PC-3 (cell line): ENCODE measurements at regions not wholly inside any gene's neighbourhood (a gene's known extent, or its start where the extent isn't known, plus 50 kb on each side); places are given as distances from the start of the nearest gene placed in this dataset.

Source experiments
- ATAC-seq: fragments of 200-7000 bp; cut with Tn5 transposase; 2 replicates; pipeline ENCODE4 v1.9.1; 2020; ENCODE audit warnings: mild to moderate bottlenecking, moderate library complexity
- BruUV-seq: library from RNA; stranded (reverse); fragments of 400-500 nt; replicated peaks from 2 replicates; lab custom pipeline; 2021; lab: Mats Ljungman, UMichigan
- CTCF ChIA-PET: fragments of 300-600 bp; sonication (Branson Sonifier 250); formaldehyde crosslinking; loops from one replicate; lab custom pipeline; 2022; ENCODE audit warnings: antibody characterized with exemption; lab: Charles Lee
- POLR2A ChIA-PET: fragments of 300-600 bp; sonication (Branson Sonifier 250); formaldehyde crosslinking; loops from one replicate; lab custom pipeline; 2022; ENCODE audit warnings: antibody characterized with exemption; ENCODE audit not compliant: unreplicated experiment; lab: Charles Lee
- DNase-seq: peaks from one replicate; pipeline ENCODE4 v3.0.0-alpha.2; 2015
- H2AFZ ChIP-seq: fragments of 300-600 bp; sonication (generic); 2 replicates; pipeline ENCODE4 v1.6.0; 2016; ENCODE audit warnings: antibody characterized with exemption, low read length
- H3F3A ChIP-seq: fragments of 300-600 bp; sonication (generic); one replicate; pipeline ENCODE4 v1.6.0; 2017; ENCODE audit warnings: antibody characterized with exemption, low read length, control low read depth, mild to moderate bottlenecking; ENCODE audit not compliant: unreplicated experiment
- H3K27ac ChIP-seq: fragments of 300-600 bp; sonication (generic); 2 replicates; pipeline ENCODE4 v1.5.1; 2016; ENCODE audit warnings: mild to moderate bottlenecking, low read length
- H3K27me3 ChIP-seq: fragments of 300-600 bp; sonication (generic); 2 replicates; pipeline ENCODE4 v1.6.1; 2016; ENCODE audit warnings: low read length, mixed read lengths
- H3K36me3 ChIP-seq: fragments of 300-600 bp; sonication (generic); 2 replicates; pipeline ENCODE4 v1.6.1; 2016; ENCODE audit warnings: low read depth, mixed run types, low read length, mixed read lengths
- H3K4me1 ChIP-seq: fragments of 300-600 bp; sonication (generic); 2 replicates; pipeline ENCODE4 v1.5.1; 2016; ENCODE audit warnings: low read length; ENCODE audit not compliant: insufficient read depth
- H3K4me2 ChIP-seq: fragments of 300-600 bp; sonication (generic); 2 replicates; pipeline ENCODE4 v1.6.0; 2016; ENCODE audit warnings: low read length
- H3K4me3 ChIP-seq: fragments of 300-600 bp; sonication (generic); 2 replicates; pipeline ENCODE4 v1.5.1; 2016; ENCODE audit warnings: mild to moderate bottlenecking, low read length, mixed read lengths
- H3K79me2 ChIP-seq: fragments of 300-600 bp; sonication (generic); 2 replicates; pipeline ENCODE4 v1.6.1; 2017; ENCODE audit warnings: low read length, mixed read lengths
- H3K9ac ChIP-seq: fragments of 300-600 bp; sonication (generic); 2 replicates; pipeline ENCODE4 v1.6.0; 2016; ENCODE audit warnings: mild to moderate bottlenecking, low read length
- H3K9me2 ChIP-seq: fragments of 300-600 bp; sonication (generic); replicated peaks from 2 replicates; pipeline ENCODE4 v1.6.1; 2016; ENCODE audit warnings: mixed run types, low read length, mixed read lengths
- H3K9me3 ChIP-seq: fragments of 300-600 bp; sonication (generic); 2 replicates; pipeline ENCODE4 v1.6.1; 2016; ENCODE audit warnings: low read length, mixed read lengths
- H4K20me1 ChIP-seq: fragments of 300-600 bp; sonication (generic); 2 replicates; pipeline ENCODE4 v1.6.1; 2016; ENCODE audit warnings: low read length, mixed read lengths
- CTCF ChIP-seq: fragments of 300-600 bp; sonication (generic); conservative IDR thresholded peaks from 2 replicates; pipeline ENCODE4 v1.5.1; 2017; ENCODE audit warnings: antibody characterized with exemption, low read depth, mild to moderate bottlenecking, low read length
- EZH2 ChIP-seq: fragments of 300-600 bp; sonication (generic); IDR thresholded peaks from one replicate; pipeline ENCODE4 v1.6.1; 2017; ENCODE audit warnings: antibody characterized with exemption, mild to moderate bottlenecking, low read length; ENCODE audit not compliant: unreplicated experiment
- EZH2phosphoT487 ChIP-seq: fragments of 300-600 bp; sonication (generic); IDR thresholded peaks from 2 replicates; pipeline ENCODE4 v1.6.1; 2018; ENCODE audit warnings: mild to moderate bottlenecking, antibody characterized with exemption, low read length, borderline replicate concordance
- intact Hi-C: fragments of 100-400 bp; cut with micrococcal nuclease; formaldehyde crosslinking; loops from 2 replicates; pipeline ENCODE4 v1.9.0; 2023

GRCh38 chr5:19044311-19044710, 943.7 kb downstream of the CDH18 start:
- ChIA-PET POLR2A (interaction anchor here (0.5 kb wide), 1 partner anchor 40 kb away, joined by 4 read pairs; no protein-coding TSS in a partner anchor), CTCF (no interaction called here)
- no peaks in the 10 kb centered on the region for H3K27me3 ChIP-seq
- intact Hi-C loops: no loop called here
- no TSS peak for BruUV-seq
- H3K9ac ChIP-seq: no peak overlapping the region
- DNase-seq (no peak), ATAC-seq (no peak)
- H3K4me3 ChIP-seq: no peak overlapping the region
- H2AFZ ChIP-seq: no peak overlapping the region
- TF ChIP-seq EZH2phosphoT487: no peak
- no peak for TF ChIP-seq EZH2
- TF ChIP-seq CTCF: no peak
- no peaks in the 10 kb centered on the region for H3F3A ChIP-seq
- H3K4me2 ChIP-seq: no peak overlapping the region
- H3K79me2 ChIP-seq: no peaks in the 10 kb centered on the region
- no peaks in the 10 kb centered on the region for H3K9me2 ChIP-seq
- no peaks in the 10 kb centered on the region for H3K4me1 ChIP-seq
- H3K9me3 ChIP-seq: no peaks in the 10 kb centered on the region
- H3K27ac ChIP-seq: no peak overlapping the region
- H3K36me3 ChIP-seq: no peaks in the 10 kb centered on the region
- no peaks in the 10 kb centered on the region for H4K20me1 ChIP-seq

- Histone ChIP-seq H3K27me3 (no peaks in the 10 kb centered on the region), H3F3A (no peaks in the 10 kb centered on the region), H3K36me3 (no peaks in the 10 kb centered on the region), H3K9ac (no peak overlapping the region), H2AFZ (no peak overlapping the region), H4K20me1 (no peaks in the 10 kb centered on the region), H3K4me2 (no peak overlapping the region), H3K4me3 (no peak overlapping the region), H3K4me1 (no peaks in the 10 kb centered on the region), H3K79me2 (no peaks in the 10 kb centered on the region), H3K9me2 (no peaks in the 10 kb centered on the region), H3K27ac (no peak overlapping the region), H3K9me3 (no peaks in the 10 kb centered on the region)
- no peak for TF ChIP-seq CTCF
- TF ChIP-seq EZH2phosphoT487: no peak
- no TSS peak for BruUV-seq
- POLR2A ChIA-PET: interaction anchor here (0.5 kb wide), 1 partner anchor 41 kb away, joined by 4 read pairs; no protein-coding TSS in a partner anchor
- intact Hi-C loops: no loop called here
- DNase-seq: no peak
- CTCF ChIA-PET: no interaction called here
- ATAC-seq: no peak
Observed at GRCh38 chr5:19044931-19045695, 942.9 kb downstream of the CDH18 start.

GRCh38 chr5:19047277-19047676, 940.7 kb downstream of the CDH18 start:
- CTCF ChIA-PET: no interaction called here
- H3K27me3 ChIP-seq: no peaks in the 10 kb centered on the region
- no peaks in the 10 kb centered on the region for H4K20me1 ChIP-seq
- POLR2A ChIA-PET: no interaction called here
- H3K9me2 ChIP-seq: no peaks in the 10 kb centered on the region
- no TSS peak for BruUV-seq
- H3K36me3 ChIP-seq: no peaks in the 10 kb centered on the region
- no peak overlapping the region for H2AFZ ChIP-seq
- no peak overlapping the region for H3K27ac ChIP-seq
- no peaks in the 10 kb centered on the region for H3K9me3 ChIP-seq
- H3K4me1 ChIP-seq: no peaks in the 10 kb centered on the region
- intact Hi-C loops: no loop called here
- H3K4me3 ChIP-seq: no peak overlapping the region
- H3K79me2 ChIP-seq: no peaks in the 10 kb centered on the region
- no peak overlapping the region for H3K4me2 ChIP-seq
- no peak overlapping the region for H3K9ac ChIP-seq
- TF ChIP-seq CTCF (no peak), EZH2phosphoT487 (no peak), EZH2 (no peak)
- H3F3A ChIP-seq: no peaks in the 10 kb centered on the region
- no peak for DNase-seq
- ATAC-seq: no peak
